Ascending aorta (tissue), 2 donors: ENCODE measurements at regions not wholly inside any gene's neighbourhood (a gene's known extent, or its start where the extent isn't known, plus 50 kb on each side); places are given as distances from the start of the nearest gene placed in this dataset.
"Not testable (repeated sequence)": the region's sequence is repeated elsewhere in the genome, so short reads cannot be mapped to it uniquely, and the experiment has no call there.

ENCODE experiments used
- DNase-seq, 2 donors: peaks; one replicate each; pipeline ENCODE4 v3.0.0-alpha.2; 2019; ENCODE audit warnings: low spot score in 2 of 2
- H3K27ac ChIP-seq, 2 donors: fragments of 200-600 bp; sonication (generic); one replicate each; pipeline ENCODE4 v1.5.1; 2016 to 2017; ENCODE audit warnings: mild to moderate bottlenecking in 1 of 2
- H3K27me3 ChIP-seq: fragments of 200-600 bp; sonication (generic); one replicate; pipeline ENCODE4 v1.5.1; 2017
- H3K36me3 ChIP-seq, 2 donors: fragments of 200-600 bp; sonication (generic); one replicate each; pipeline ENCODE4 v1.5.1; 2016
- H3K4me1 ChIP-seq, 2 donors: fragments of 200-600 bp; sonication (generic); one replicate each; pipeline ENCODE4 v1.5.1; 2016 to 2017; ENCODE audit warnings: mild to moderate bottlenecking in 1 of 2
- H3K4me3 ChIP-seq, 2 donors: fragments of 200-600 bp; sonication (generic); one replicate each; pipeline ENCODE4 v1.5.1; 2016 to 2017; ENCODE audit warnings: mild to moderate bottlenecking in 1 of 2
- H3K9me3 ChIP-seq, 2 donors: fragments of 200-600 bp; sonication (generic); one replicate each; pipeline ENCODE4 v1.5.1; 2016
- intact Hi-C: fragments of 100-400 bp; cut with DNase I; formaldehyde crosslinking; loops from one replicate; pipeline ENCODE4 v1.15.1; 2023
- TF ChIP-seq, protein P1 (sequence below), 3 experiments: fragments of 200-600 bp in 2 of 3; fragments of 450-650 bp in 1 of 3; sonication (generic) in 2 of 3; IDR thresholded peaks; one replicate each; pipeline ENCODE4 v1.5.1; 2016 to 2019; ENCODE audit warnings: antibody characterized with exemption in 3 of 3, mild to moderate bottlenecking in 1 of 3, moderate library complexity in 1 of 3

- Histone ChIP-seq H3K4me3 (no peak overlapping the region), H3K27me3 (no peaks in the 10 kb centered on the region), H3K4me1 (no peaks in the 10 kb centered on the region), H3K9me3 (no peaks in the 10 kb centered on the region), H3K36me3 (no peaks in the 10 kb centered on the region), H3K27ac (no peak overlapping the region)
- TF ChIP-seq, protein P1, sequence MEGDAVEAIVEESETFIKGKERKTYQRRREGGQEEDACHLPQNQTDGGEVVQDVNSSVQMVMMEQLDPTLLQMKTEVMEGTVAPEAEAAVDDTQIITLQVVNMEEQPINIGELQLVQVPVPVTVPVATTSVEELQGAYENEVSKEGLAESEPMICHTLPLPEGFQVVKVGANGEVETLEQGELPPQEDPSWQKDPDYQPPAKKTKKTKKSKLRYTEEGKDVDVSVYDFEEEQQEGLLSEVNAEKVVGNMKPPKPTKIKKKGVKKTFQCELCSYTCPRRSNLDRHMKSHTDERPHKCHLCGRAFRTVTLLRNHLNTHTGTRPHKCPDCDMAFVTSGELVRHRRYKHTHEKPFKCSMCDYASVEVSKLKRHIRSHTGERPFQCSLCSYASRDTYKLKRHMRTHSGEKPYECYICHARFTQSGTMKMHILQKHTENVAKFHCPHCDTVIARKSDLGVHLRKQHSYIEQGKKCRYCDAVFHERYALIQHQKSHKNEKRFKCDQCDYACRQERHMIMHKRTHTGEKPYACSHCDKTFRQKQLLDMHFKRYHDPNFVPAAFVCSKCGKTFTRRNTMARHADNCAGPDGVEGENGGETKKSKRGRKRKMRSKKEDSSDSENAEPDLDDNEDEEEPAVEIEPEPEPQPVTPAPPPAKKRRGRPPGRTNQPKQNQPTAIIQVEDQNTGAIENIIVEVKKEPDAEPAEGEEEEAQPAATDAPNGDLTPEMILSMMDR (IDR thresholded peaks at IDR 0.05), result no peak
- no peak for DNase-seq
- intact Hi-C loops, result loop anchor here (5.0 kb wide), 1 partner anchor 76 kb away; no protein-coding TSS in a partner anchor
These were observed 294.0 kb upstream of the ADGRL2 start for GRCh38 chr1:81506699-81507098.

GRCh38 chr1:81505831-81506230, 294.9 kb upstream of the ADGRL2 start:
- Histone ChIP-seq H3K27ac (no peak overlapping the region), H3K4me1 (no peaks in the 10 kb centered on the region), H3K27me3 (no peaks in the 10 kb centered on the region), H3K9me3 (no peaks in the 10 kb centered on the region), H3K4me3 (no peak overlapping the region), H3K36me3 (no peaks in the 10 kb centered on the region)
- TF ChIP-seq, protein P1 (IDR thresholded peaks at IDR 0.05), result no peak
- DNase-seq, result no peak
- intact Hi-C loops, result loop anchor here (5.0 kb wide), 1 partner anchor 76 kb away; no protein-coding TSS in a partner anchor

DNA sequence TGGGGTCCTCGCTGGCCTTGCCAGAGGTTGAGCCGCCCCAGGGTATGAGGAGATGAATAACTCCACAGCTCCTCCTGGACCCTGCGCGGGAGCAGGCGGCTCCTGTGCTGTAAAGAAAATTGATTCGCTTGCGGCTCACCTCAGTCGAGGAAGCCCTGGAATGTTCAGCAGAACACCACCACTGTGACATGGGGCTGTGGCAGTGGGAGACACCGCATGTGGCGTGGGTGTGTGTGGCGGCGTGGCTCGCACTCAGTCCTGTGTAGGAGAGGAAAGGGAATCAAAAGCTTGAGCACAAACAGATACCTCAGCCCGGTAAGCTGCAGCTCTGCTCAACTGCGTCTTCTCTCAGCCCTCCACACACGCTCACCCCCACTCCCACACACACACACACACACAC, 295.9 kb upstream of the ADGRL2 start:
- intact Hi-C loops, result loop anchor here (5.0 kb wide), 1 partner anchor 77 kb away; no protein-coding TSS in a partner anchor
- DNase-seq, H3K27ac ChIP-seq: not testable (repeated sequence)

DNA sequence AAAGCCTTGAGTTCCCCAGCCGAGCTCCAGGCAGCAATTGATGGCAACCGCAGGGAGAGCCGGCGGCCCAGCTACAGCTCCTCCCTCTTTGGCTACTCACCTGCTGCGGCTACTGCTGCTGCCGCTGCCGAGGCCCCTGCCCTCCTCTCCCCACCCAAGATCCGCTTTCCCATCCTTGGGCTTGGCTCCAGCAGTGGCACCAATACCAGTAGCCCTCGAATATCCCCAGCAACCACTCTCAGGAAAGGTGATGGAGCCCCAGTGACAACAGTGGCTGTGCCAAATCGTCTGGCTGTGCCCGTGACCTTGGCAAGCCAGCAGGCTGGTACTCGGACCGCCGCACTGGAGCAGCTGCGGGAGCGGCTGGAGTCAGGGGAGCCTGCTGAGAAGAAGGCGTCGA, 298.0 kb upstream of the ADGRL2 start:
- DNase-seq, H3K9me3 ChIP-seq, H3K4me3 ChIP-seq, H3K36me3 ChIP-seq, intact Hi-C loops, H3K27ac ChIP-seq, H3K4me1 ChIP-seq, H3K27me3 ChIP-seq: not testable (repeated sequence)

More for the DNA sequence above, 295.9 kb upstream of the ADGRL2 start:
- not testable (repeated sequence) for H3K9me3 ChIP-seq, H3K4me3 ChIP-seq, H3K4me1 ChIP-seq, H3K27me3 ChIP-seq, H3K36me3 ChIP-seq

GRCh38 chr1:81501485-81501884, 299.2 kb upstream of the ADGRL2 start:
- H3K27ac ChIP-seq, H3K27me3 ChIP-seq, H3K9me3 ChIP-seq, H3K4me3 ChIP-seq, DNase-seq, H3K4me1 ChIP-seq, intact Hi-C loops, H3K36me3 ChIP-seq: not testable (repeated sequence)

GRCh38 chr1:81499487-81499886, 301.2 kb upstream of the ADGRL2 start:
- Histone ChIP-seq H3K9me3 (no peaks in the 10 kb centered on the region), H3K4me1 (no peaks in the 10 kb centered on the region), H3K27me3 (no peaks in the 10 kb centered on the region), H3K36me3 (no peaks in the 10 kb centered on the region), H3K27ac (no peak overlapping the region), H3K4me3 (no peak overlapping the region)
- no peak for DNase-seq
- intact Hi-C loops, result no loop called here
- TF ChIP-seq, protein P1 (IDR thresholded peaks at IDR 0.05), result no peak

- DNase-seq, result no peak
- TF ChIP-seq, protein P1 (IDR thresholded peaks at IDR 0.05), result no peak
- Histone ChIP-seq H3K27ac (no peak overlapping the region), H3K4me3 (no peak overlapping the region), H3K36me3 (no peaks in the 10 kb centered on the region), H3K27me3 (no peaks in the 10 kb centered on the region), H3K4me1 (peaks cover 0 to 3% of the 10 kb centered on the region in 2 donors), H3K9me3 (no peaks in the 10 kb centered on the region)
- intact Hi-C loops, result no loop called here
These were observed 302.0 kb upstream of the ADGRL2 start for GRCh38 chr1:81498471-81499462.
